A673 (cell line): ENCODE measurements at regions not wholly inside any gene's neighbourhood (a gene's known extent, or its start where the extent isn't known, plus 50 kb on each side); places are given as distances from the start of the nearest gene placed in this dataset.

Experiments used
- EZH2 ChIP-seq: fragments of 200-600 bp; sonication (generic); IDR thresholded peaks from 2 replicates; pipeline ENCODE4 v1.6.1; 2017; ENCODE audit warnings: borderline replicate concordance, low read depth, mild to moderate bottlenecking, mixed read lengths, antibody characterized with exemption, low read length; ENCODE audit not compliant: poor library complexity, severe bottlenecking
- TF ChIP-seq, protein P1 (sequence below): fragments of 300-800, 200-600 bp; sonication (generic); conservative IDR thresholded peaks from 2 replicates; pipeline ENCODE4 v1.5.1; 2017; ENCODE audit warnings: low read depth, mild to moderate bottlenecking, antibody characterized with exemption, low read length, moderate library complexity, mixed read lengths

DNA sequence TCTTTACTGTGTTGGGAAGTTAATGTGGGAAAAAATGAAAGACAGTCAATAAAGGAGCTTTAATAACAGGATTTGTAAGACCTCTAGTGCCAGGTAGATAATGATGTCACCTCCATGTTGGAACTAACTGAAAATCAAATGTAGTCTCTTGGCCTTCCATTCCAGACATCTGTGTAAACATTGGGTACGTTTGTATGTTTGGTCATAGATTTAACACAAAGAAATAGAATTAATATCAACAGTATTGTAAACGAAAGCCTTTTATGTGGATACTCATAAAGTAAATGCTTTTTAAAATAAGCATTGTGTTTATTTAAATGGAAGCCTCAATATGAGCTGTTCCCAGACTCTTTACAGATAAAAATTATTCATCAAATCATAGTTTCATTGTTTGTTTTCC is 605.7 kb downstream of the METTL15 start:
- TF ChIP-seq, protein P1, sequence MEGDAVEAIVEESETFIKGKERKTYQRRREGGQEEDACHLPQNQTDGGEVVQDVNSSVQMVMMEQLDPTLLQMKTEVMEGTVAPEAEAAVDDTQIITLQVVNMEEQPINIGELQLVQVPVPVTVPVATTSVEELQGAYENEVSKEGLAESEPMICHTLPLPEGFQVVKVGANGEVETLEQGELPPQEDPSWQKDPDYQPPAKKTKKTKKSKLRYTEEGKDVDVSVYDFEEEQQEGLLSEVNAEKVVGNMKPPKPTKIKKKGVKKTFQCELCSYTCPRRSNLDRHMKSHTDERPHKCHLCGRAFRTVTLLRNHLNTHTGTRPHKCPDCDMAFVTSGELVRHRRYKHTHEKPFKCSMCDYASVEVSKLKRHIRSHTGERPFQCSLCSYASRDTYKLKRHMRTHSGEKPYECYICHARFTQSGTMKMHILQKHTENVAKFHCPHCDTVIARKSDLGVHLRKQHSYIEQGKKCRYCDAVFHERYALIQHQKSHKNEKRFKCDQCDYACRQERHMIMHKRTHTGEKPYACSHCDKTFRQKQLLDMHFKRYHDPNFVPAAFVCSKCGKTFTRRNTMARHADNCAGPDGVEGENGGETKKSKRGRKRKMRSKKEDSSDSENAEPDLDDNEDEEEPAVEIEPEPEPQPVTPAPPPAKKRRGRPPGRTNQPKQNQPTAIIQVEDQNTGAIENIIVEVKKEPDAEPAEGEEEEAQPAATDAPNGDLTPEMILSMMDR: no peak
- TF ChIP-seq EZH2: no peak
